ENCODE measurements at regions not wholly inside any gene's neighbourhood (a gene's known extent, or its start where the extent isn't known, plus 50 kb on each side); places are given as distances from the start of the nearest gene placed in this dataset.
"Not testable (repeated sequence)": the region's sequence is repeated elsewhere in the genome, so short reads cannot be mapped to it uniquely, and the experiment has no call there.

DNA sequence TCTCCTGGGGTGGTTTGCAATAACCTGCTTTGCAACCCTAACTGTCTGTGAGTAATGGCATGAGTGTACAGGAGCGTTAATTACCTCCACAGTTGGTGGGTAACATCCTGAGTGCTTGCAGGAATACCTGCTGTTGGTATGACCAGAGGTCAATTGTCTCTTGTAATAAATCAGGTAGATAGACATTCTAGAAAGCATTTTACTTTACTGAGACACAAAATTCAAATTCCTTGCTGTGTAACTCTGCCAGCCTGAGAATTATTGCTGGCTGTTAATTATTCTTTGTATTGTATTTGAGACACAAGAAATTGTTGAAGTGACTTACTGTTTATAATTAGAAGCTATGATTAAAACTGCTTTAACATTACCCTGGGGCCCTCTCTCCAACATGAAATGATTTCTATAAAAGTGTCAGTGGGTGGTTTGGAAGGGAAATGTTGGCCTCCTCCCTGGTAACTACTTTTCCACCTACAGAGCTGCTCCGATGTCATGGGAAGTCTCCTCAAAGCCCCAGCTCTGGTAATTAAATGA, 150.8 kb upstream of the ADCY2 start:
- DNase-seq = no peak

DNA sequence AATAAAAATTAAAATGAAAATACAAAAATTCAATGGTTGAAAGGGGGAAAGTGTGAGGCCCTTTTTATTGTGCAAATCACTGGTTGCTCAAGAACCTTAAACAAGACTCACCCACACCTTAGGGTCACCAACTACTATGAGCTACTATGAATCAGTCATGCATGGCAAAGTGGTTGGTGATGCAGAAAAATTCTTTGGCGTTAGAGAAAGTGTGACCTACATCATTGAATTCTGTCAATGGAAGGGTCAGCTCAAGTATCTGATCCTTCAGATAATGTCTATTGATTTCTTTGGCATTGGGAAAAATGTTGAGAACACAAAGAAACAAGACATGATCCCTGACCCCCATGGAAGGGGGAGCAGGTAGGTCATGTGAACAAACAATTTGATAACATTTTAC, 149.7 kb upstream of the ADCY2 start:
- DNase-seq = no peak

GRCh38 chr5:7250004-7250403, 145.9 kb upstream of the ADCY2 start:
- no peak for DNase-seq

GRCh38 chr5:7250611-7251010, 145.3 kb upstream of the ADCY2 start:
- no peak for DNase-seq

DNA sequence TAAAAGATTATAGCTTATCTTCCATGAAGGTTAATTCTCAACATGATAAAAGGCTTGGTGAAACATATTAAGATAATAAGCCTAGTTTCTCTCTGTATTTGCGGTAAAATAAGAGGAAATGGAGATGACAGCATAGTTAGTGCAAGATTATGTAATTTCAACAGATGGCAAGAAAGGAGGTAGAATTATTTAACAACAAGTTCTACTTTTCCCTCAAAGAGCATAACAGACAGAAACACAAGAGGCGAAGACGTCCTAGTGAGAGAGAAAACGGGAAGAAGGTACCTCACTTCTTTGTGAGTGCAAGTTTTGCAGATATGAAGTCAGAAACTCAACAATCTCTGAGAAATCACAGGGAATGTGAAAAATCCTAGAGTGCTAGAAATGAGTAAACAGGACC, 144.8 kb upstream of the ADCY2 start:
- no peak for DNase-seq

GRCh38 chr5:7261049-7261448, 134.9 kb upstream of the ADCY2 start:
- no peak for DNase-seq

GRCh38 chr5:7261900-7262299, 134.0 kb upstream of the ADCY2 start:
- no peak for DNase-seq

- not testable (repeated sequence) for DNase-seq
Observed at GRCh38 chr5:7263398-7264015, 132.4 kb upstream of the ADCY2 start.

DNA sequence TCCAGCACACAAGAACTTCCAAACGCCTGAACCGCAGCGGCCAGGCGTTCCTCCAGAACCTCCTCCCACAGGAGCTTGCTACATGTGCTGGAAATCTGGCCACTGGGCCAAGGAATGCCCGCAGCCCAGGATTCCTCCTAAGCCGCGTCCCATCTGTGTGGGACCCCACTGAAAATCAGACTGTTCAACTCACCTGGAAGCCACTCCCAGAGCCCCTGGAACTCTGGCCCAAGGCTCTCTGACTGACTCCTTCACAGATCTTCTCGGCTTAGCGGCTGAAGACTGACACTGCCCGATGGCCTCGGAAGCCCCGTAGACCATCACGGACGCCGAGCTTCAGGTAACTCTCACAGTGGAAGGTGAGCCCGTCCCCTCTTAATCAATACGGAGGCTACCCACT, 130.2 kb upstream of the ADCY2 start:
- DNase-seq = not testable (repeated sequence)

- DNase-seq = not testable (repeated sequence)
Observed at GRCh38 chr5:7268722-7269121, 127.2 kb upstream of the ADCY2 start.

DNA sequence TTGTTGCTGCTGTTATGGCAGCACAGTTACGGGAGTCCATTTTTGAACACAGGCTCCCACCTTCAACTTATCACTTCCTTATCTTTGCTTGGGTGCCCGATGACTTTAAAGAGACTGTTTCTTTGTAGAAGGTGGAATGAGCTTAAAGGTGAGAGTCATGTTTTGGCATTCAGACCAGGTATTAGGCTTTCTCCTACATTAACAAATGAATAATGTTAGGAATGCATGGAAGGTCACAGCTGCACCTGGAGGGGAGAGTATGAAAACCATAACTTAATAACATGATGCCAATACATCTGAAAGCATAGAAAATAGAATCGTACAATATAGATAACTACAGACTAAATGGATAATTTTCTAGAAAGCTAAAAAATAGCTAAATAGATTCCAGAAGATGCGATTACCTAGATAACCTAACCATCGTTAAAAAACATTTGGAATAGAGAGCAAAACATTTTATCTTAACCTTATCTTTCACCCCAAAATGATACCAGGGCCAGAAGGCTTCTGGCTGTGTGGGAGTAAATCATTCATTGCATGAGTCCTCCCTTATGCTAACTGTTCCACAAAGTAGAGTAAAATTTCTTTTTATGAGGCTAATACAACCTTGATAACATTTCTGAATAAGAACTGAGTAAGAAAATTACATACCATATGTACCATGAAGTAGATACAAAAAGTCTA, 126.2 kb upstream of the ADCY2 start:
- DNase-seq = no peak

GRCh38 chr5:7271435-7272084, 124.4 kb upstream of the ADCY2 start:
- DNase-seq = peak; percentile 27

- no peak for DNase-seq
Observed at GRCh38 chr5:7272408-7272965, 123.5 kb upstream of the ADCY2 start.

DNA sequence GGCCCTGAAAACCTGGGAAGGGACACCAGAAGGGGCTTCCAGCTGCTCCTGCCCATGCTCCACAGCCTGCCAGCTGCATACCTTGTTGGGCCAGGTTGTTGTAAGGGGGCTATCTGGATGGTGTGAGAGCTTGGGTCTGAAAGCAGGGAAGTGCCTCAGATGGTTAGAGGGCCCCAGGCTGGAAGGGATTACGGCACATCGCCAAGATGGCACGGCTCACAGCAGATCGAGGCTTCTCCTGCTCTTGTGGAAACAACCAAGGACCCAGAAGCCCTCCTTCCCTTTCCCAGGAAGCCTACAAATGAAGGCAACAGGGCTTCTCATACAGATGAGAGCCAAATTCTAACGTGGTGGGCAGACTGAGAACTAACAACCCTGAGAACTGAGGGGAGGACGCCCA, 121.7 kb upstream of the ADCY2 start:
- DNase-seq = no peak

GRCh38 chr5:7289634-7290033, 106.3 kb upstream of the ADCY2 start:
- DNase-seq = not testable (repeated sequence)

GRCh38 chr5:7297821-7298220, 98.1 kb upstream of the ADCY2 start:
- not testable (repeated sequence) for DNase-seq

DNA sequence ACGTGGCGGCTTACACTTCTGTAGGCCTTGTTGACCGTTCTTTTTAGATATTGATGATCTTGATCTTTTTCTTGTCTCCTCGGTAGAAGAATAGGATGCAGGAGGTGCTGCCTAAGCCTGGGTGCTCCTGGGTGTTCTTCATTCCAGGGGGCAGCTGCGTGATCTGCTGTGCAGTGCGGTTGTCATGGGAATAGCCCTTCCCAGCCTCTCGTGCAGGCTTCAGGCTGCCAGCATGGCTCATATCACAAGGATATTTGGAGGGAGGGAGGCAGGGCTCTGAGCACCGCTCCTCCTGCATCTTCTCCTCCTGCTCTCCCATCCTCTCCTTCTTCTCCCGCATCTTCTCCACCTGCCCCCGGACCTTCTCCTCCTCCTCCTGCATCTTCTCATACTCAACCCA, 96.2 kb upstream of the ADCY2 start:
- DNase-seq = not testable (repeated sequence)

GRCh38 chr5:7305000-7305674, 90.8 kb upstream of the ADCY2 start:
- not testable (repeated sequence) for DNase-seq

DNA sequence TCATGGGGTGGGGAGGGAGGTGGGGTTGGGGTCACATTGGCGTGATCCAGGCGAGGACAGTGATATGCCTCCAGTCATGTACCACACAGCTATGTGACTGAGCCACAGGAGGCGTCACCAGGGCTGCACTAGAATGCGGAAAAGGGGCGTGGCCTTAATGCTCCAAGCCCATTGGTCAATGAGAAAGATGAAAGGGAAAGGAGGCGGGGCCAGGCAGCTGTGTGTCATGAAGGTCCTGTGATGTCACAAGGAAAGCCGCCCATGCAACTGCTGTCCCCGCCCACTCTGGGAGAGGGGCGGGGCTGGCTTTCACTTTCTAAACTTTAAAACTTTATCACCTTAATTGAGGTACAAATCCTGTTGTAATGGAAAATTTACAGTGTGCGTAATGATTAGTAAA, 89.4 kb upstream of the ADCY2 start:
- DNase-seq = not testable (repeated sequence)

DNA sequence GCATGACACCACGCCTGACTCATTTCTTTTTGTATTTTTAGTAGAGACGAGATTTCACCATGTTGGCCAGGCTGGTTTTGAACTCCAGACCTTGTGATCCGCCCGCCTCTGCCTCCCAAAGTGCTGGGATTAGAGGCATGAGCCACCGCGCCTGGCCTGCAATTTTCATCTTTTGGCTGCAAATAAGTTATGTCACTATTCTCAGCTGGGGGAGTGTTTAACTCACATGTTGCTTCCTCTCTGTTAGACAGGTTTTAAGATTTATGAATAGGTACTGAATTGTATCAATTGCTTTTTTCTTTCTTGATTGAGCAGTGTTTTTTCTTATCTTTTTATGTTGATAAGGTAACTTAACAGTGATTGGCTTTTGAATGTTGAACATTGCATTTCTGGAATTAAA, 88.2 kb upstream of the ADCY2 start:
- DNase-seq = not testable (repeated sequence)

- DNase-seq = not testable (repeated sequence)
Observed at GRCh38 chr5:7309715-7310114, 86.2 kb upstream of the ADCY2 start.

GRCh38 chr5:7310656-7311055, 85.3 kb upstream of the ADCY2 start:
- not testable (repeated sequence) for DNase-seq

GRCh38 chr5:7315118-7315517, 80.8 kb upstream of the ADCY2 start:
- no peak for DNase-seq

Data from NCI-H1092 (cell line).